ENCODE measurements at regions not wholly inside any gene's neighbourhood (a gene's known extent, or its start where the extent isn't known, plus 50 kb on each side); places are given as distances from the start of the nearest gene placed in this dataset.

DNA sequence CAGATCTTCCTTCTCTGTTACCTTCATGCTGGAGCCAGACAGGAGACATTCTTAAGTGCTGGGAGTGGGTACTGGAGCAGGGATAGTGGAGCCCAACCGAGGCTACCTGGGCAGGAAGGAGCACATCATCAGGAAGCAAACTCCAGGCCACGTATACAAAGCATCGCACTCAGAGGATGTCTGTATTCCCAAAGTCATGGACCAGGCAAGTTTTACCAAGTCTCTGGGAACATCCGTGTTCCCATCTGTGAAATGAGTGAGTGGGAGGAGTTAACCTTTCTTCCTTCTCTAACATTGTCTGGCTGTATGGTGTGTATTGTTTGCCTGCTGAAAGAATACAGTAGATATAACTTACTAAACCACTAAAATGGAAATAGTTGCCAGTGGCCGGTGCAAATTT lies 175.0 kb upstream of the TMEM45B start:
- in situ Hi-C loops (cut with MboI; ENCODE audit: low sequenced_read_pairs): no loop called here

More for the DNA sequence above, 175.0 kb upstream of the TMEM45B start:
- H3K23ac ChIP-seq (ENCODE audit: low read depth, low read length): no peak overlapping the region
- peaks cover 14% of the 10 kb centered on the region for H3K9me1 ChIP-seq (ENCODE audit: insufficient read depth, low read length)
- no peak overlapping the region for H3K4me2 ChIP-seq (ENCODE audit: low read depth, low read length)
- H3K4me1 ChIP-seq (ENCODE audit: control insufficient read depth, insufficient read depth, low read length): peaks cover 16% of the 10 kb centered on the region
- H3K79me1 ChIP-seq (ENCODE audit: low read depth in 1 of 2, low read length in 2 of 2): no peaks in the 10 kb centered on the region
- no peak for TF ChIP-seq RCOR1 (IDR thresholded peaks at IDR 0.05; ENCODE audit: insufficient replicate concordance, low read length)
- no peak for TF ChIP-seq POLR2A (IDR thresholded peaks at IDR 0.05; ENCODE audit: low read depth, low read length)
- TF ChIP-seq BHLHE40 (IDR thresholded peaks at IDR 0.05; ENCODE audit: low read depth, low read length): no peak
- no peak for TF ChIP-seq CEBPB (IDR thresholded peaks at IDR 0.05; ENCODE audit: low read depth, low read length)
- TF ChIP-seq CTCF (conservative IDR thresholded peaks at IDR 0.05; ENCODE audit: low read depth, low read length): no peak
- TF ChIP-seq MXI1 (IDR thresholded peaks at IDR 0.05; ENCODE audit: borderline replicate concordance, low read depth, low read length): no peak
- TF ChIP-seq NFE2L2 (IDR thresholded peaks at IDR 0.05; ENCODE audit: low read depth, low read length): no peak
- no peak for TF ChIP-seq USF2 (IDR thresholded peaks at IDR 0.05; ENCODE audit: low read depth, low read length)
- no peak for TF ChIP-seq SMC3 (IDR thresholded peaks at IDR 0.05; ENCODE audit: low read depth, low read length)
- TF ChIP-seq, protein P1, sequence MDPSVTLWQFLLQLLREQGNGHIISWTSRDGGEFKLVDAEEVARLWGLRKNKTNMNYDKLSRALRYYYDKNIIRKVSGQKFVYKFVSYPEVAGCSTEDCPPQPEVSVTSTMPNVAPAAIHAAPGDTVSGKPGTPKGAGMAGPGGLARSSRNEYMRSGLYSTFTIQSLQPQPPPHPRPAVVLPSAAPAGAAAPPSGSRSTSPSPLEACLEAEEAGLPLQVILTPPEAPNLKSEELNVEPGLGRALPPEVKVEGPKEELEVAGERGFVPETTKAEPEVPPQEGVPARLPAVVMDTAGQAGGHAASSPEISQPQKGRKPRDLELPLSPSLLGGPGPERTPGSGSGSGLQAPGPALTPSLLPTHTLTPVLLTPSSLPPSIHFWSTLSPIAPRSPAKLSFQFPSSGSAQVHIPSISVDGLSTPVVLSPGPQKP (IDR thresholded peaks at IDR 0.05; ENCODE audit: borderline replicate concordance, low read depth, low read length): no peak
- no peak for TF ChIP-seq MAZ (IDR thresholded peaks at IDR 0.05; ENCODE audit: borderline replicate concordance, low read depth, low read length)
- TF ChIP-seq RAD21 (IDR thresholded peaks at IDR 0.05; ENCODE audit: low read length): no peak
- no peak for TF ChIP-seq RFX5 (IDR thresholded peaks at IDR 0.05; ENCODE audit: low read depth, low read length)
- TF ChIP-seq FOS (IDR thresholded peaks at IDR 0.05; ENCODE audit: low read depth, low read length): no peak
- TF ChIP-seq CHD1 (IDR thresholded peaks at IDR 0.05; ENCODE audit: low read depth, low read length): no peak
- TF ChIP-seq MAFK (IDR thresholded peaks at IDR 0.05; ENCODE audit: low read depth, low read length): no peak
- H3K4me3 ChIP-seq (ENCODE audit: insufficient read depth, low read depth, low read length): no peak overlapping the region
- no peak for ATAC-seq (ENCODE audit: low read depth)
- no peaks in the 10 kb centered on the region for H4K20me1 ChIP-seq (ENCODE audit: insufficient read depth, low read length)
- peak overlapping the region; percentile 65 for H2BK120ac ChIP-seq (ENCODE audit: low read depth, low read length)
- dilution Hi-C loops (cut with HindIII; ENCODE audit: low sequenced_read_pairs, unreplicated experiment): no loop called here
- H4K5ac ChIP-seq (ENCODE audit: low read depth, low read length): no peak overlapping the region; the same call in 1 of the 2 replicates
- H4K91ac ChIP-seq (ENCODE audit: insufficient read depth, low read depth, low read length): peak overlapping the region; percentile 63
- no peaks in the 10 kb centered on the region for H3K9me3 ChIP-seq (ENCODE audit: control insufficient read depth, insufficient read depth, low read length)
- peak overlapping the region; percentile 91 for H2BK20ac ChIP-seq (ENCODE audit: low read depth, low read length)
- intact Hi-C loops (cut with micrococcal nuclease): no loop called here
- H3K9ac ChIP-seq (ENCODE audit: low read depth, low read length): no peak overlapping the region
- no TSS peak for BruUV-seq (replicated peaks)
- peak overlapping the region; percentile 24; the same call in 1 of the 2 replicates for H3K18ac ChIP-seq (ENCODE audit: low read depth, low read length)
- peak overlapping the region; percentile 90; the same call in 2 of the 3 replicates for H2BK15ac ChIP-seq (ENCODE audit: low read depth, low read length)
- peak overlapping the region; percentile 59 for H3K4ac ChIP-seq (ENCODE audit: low read depth, low read length)
- CTCF ChIA-PET: interaction anchor here (1.1 kb wide), 1 partner anchor 277 kb away, joined by 3 read pairs; no protein-coding TSS in a partner anchor
- no peak for DNase-seq
- no peak overlapping the region for H3K56ac ChIP-seq (ENCODE audit: extremely low read depth, insufficient read depth, low read length)
- H3K36me3 ChIP-seq (ENCODE audit: control insufficient read depth, insufficient read depth, low read length): no peaks in the 10 kb centered on the region
- H3K27me3 ChIP-seq (ENCODE audit: control insufficient read depth, insufficient read depth, low read length): no peaks in the 10 kb centered on the region
- peak overlapping the region; percentile 27 for H2BK5ac ChIP-seq (ENCODE audit: low read depth, low read length, poor library complexity, severe bottlenecking)
- H4K8ac ChIP-seq (ENCODE audit: low read depth in 2 of 2, low read length in 2 of 2): 0 out of 4 replicates have a peak overlapping the region, but pooled peaks of 1 of the 2 experiments have one; percentile 44
- WGBS, 2 experiments (ENCODE audit: extremely low coverage in 2 of 2, insufficient read length in 1 of 2): no CpG with 5 or more reads among the region's 5 CpGs
- no peak overlapping the region for H2AFZ ChIP-seq (replicated peaks; ENCODE audit: low read length, poor library complexity)
- H3K14ac ChIP-seq (replicated peaks; ENCODE audit: low read depth, low read length): peak overlapping the region; percentile 54; the same call in 1 of the 2 replicates
- H3K27ac ChIP-seq (ENCODE audit: insufficient read depth, low read length): no peak overlapping the region
- H2AK5ac ChIP-seq (ENCODE audit: low read depth, low read length): peak overlapping the region; percentile 84
- H2AK9ac ChIP-seq (replicated peaks; ENCODE audit: low read depth, low read length, poor library complexity): no peak overlapping the region
- POLR2A ChIA-PET (ENCODE audit: unreplicated experiment): no interaction called here

All from IMR-90 (cell line).